ENCODE measurements at regions not wholly inside any gene's neighbourhood (a gene's known extent, or its start where the extent isn't known, plus 50 kb on each side); places are given as distances from the start of the nearest gene placed in this dataset.
"Not testable (repeated sequence)": the region's sequence is repeated elsewhere in the genome, so short reads cannot be mapped to it uniquely, and the experiment has no call there.

DNA sequence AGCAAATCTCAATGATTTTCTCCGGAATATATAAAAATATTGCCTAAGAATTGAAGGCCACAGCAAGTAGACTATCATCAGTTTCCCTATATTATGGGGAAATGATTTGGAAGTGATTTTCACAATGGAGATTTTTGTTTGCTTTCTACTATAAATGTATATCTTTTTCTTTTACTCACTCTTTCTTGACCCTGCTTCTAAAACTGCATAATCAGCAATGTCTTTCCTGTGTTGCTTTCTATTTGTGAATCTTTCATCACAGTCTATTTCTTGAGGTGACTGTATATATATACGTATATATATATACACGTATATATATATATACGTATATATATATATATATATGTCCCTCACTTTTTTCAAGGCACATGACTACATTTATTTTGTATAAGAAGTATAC is 622.6 kb downstream of the DTWD2 start:
- no peak for DNase-seq

DNA sequence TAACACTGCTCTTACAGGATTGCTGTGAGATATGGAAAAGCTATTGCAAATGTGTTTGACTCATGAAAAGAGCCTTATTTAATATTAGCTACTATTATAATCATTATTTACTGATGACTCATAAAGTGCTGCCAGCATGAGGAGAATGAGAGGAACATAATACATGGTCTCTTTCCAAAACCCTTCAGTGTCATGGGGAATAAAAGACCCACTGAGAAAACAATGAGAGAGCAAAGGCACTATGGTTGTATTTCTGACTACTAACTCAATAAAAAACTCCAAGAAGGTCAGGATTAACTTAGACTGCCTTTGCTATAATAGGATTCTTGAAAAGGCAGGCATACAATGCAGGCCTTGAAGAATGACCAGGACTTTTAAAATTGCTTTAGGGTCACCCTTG is 633.5 kb downstream of the DTWD2 start:
- no peak for DNase-seq

DNA sequence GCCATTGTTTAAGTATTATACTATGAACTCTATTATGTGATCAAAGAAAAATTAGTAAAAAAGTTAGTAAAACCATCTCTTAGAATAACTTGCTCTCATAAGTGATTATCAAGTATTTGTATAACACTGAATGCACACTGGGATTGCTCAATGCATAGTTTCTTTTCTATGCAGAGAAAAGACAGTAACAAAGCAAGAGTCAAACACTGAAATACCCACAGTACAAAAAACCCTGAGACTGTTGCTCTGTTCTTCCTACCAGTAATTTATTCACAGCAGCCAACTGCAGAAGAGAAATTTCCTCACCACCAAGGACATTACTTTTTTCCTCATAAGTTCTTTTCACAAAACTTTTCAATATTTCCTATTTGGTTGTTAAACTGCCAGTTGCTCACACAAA is 634.4 kb downstream of the DTWD2 start:
- no peak for DNase-seq

DNA sequence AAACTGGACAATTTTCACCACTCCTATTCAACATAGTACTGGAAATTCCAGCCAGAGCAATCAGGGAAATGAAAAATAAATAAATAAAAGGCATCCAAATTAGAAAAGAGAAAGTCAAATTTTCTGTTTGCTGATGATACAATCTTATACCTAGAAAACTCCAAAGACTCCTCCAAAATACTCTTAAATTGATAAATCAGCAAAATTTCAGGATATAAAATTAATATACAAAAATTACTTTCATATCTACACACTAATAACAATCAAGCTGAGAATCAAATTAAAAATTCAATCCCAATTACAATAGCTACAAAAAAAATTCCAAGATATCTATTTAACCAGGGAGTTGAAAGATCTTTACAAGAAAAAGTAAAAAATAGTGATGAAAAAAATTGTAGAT is 651.9 kb downstream of the DTWD2 start:
- DNase-seq: no peak

DNA sequence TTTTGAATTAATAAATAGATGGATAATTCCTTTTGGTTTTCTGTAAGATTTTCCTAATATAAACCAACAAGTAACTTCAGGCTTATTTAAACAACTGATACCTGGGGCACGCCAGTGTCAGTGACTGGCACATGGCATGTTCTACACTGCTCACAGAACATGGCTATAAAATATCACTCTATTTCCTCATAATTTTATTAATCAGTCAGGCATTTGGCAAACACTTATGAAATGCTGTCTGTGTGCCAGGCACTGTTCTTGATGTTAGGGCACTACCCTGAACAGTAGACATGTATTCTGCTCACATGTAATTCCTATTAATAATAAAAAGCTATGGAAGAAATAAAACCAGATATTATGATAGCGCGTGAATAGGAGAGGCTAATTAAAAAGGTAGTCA is 661.0 kb downstream of the DTWD2 start:
- DNase-seq: no peak

DNA sequence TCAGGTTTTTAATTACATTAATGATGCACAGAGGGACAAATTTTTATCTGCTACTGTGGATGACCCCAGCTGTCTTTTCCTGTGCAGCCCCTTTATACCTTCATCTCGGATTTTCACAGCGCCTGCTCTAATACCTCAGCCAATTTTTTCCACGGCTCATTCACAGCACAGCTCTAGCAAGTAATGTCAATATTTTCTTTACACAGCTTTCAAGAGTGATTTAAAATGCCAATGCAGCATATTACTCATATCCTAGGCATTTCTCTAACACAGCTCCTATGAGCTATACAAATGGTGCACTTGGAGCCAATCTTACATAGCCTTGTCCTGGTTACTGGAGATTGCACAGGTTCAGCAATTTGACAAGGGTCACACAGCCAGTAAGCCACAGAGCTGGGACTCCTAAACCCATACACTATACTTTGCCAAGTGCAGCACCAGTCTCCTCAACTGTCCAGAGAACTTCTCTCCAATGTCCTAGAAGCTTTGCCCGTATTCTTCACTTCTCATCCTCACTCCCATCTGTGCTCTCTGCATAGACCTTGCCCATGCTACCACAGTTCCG is 661.8 kb downstream of the DTWD2 start:
- DNase-seq: no peak

DNA sequence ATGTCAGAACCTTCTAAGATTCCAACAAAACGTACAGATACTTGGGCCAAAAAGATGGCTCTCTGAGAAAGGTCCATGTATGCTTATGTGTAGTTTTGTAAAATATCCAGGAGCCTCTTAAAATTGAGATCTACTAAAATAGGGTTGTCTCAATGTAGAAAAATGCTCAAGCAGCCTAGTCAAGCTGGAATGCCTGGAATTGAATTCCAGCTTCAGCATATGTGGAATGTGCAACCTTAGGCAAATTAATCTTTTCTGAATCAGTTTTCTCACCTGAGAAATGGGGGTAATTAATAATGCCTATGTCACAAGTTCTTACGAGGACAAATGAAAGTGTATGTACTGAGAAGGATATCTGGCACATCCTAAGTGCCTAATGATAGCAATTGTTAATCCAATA is 662.4 kb downstream of the DTWD2 start:
- DNase-seq: no peak

DNA sequence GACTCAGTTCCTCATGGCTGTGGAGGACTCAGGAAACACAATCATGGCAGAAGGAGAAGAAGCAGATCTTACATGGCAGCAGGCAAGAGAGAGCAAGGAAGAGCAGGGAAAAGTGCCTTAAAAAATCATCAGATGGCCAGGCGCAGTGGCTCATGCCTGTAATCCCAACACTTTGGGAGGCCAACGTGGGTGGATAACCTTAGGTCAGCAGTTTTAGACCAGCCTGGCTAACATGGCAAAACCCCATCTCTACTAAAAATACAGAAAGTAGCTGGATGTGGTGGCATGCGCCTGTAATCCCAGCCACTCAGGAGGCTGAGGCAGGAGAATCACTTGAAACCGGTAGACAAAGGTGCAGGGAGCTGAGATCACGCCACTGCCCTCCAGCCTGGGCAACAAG is 664.6 kb downstream of the DTWD2 start:
- DNase-seq: not testable (repeated sequence)

DNA sequence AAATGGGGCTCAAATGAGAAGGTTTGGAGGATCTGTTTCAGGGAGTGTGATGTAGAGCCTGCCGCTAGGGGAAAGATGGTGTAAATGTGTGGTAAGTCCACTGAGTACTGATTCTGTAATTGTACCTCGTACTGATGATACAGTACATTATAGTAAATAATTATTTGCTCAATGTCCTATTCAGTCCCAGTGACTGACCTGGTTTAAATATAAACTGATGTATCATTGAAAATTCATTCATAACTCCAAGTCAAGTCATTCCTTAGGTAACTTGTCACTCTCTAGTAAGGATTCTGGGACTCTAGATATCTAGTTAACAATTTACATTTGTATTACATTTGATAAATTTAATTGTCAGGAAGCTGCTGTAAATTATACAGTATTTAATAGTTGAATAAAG is 667.3 kb downstream of the DTWD2 start:
- no peak for DNase-seq

DNA sequence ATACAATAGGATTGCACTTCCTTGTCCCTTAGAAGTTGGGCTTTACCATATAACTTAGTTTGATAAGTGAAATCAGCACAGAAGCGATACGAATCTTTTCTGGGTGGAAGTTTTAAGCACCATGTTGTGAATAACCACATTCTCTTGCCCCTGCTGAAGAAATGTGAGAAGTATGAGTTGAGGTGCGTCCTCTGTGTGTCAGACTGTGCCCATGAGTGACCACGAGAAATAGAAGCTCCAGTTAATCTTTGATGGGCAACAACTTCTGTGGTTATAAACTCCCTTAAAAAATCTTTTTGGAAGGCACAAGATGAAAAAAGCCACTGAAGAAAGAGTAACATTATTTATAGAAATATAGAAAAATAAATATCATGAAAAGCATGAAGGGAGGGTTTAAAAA is 668.2 kb downstream of the DTWD2 start:
- DNase-seq: no peak

DNA sequence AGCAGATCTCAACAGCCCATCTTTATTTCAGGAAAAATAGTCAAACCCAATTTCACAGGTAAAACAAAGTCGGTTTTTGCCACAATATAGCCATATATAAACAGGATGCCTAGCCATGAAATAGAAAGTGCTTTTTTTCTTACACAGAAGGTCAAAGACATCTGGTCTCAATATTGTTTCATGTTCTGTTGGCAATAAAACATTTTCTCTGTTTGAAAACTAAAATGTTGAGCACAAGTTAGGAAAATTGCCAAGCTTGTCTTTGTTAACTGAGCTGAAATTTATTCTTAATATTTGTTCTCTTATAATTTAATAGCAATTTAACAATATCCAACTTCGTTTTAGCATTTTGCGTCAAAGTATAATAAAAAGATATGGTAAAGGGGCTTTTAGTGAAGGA is 673.4 kb downstream of the DTWD2 start:
- no peak for DNase-seq

DNA sequence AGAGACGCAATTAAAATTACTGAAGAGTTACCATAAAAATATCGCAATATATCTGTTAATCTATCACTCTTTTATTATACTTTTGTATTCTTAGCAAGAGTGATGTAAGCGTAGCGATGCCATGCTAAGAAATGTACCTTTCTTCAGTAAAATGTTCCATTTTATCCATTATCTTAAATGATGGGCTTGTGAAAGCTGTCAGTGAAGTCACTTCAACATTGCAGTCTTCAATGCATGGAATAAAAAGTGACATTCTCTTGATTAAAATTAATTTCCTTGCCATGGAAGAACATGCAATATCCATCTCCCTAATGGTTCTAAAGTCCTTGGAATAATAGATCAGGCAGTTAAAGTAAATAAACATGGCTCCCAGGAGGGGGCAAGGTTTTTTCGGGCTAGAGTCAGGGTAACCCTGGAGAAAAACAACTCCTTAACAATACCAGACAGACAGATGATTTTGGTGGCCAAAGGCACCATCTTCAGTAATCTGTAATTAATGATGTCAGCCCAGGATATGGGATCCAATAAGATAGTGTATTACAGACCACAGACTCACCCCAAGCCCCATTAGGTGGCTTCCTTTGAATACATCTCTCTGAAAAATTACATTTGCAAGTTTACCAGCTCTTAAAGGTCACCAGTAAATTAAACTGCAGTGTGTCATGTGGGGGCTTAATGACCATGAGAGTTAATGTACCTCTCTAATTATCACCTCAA is 677.1 kb downstream of the DTWD2 start:
- no peak for DNase-seq

DNA sequence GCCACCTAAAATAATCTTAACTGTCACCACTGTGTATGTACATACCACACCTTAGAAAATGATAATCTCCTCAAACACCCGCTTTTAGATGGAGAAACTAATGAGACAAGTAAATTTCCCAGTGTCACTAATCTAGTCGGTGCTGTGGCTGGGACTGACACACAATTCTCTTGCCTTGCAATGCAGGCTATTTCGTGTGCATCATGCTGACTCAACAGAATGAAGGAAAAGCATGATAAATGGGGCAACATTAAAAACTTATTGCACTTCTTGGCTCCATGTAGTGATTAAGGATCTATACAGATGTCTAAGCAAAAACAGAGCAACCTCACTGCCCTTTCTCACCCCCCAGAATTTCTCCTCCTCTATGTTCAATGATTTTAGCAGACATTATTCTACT is 677.9 kb downstream of the DTWD2 start:
- no peak for DNase-seq

DNA sequence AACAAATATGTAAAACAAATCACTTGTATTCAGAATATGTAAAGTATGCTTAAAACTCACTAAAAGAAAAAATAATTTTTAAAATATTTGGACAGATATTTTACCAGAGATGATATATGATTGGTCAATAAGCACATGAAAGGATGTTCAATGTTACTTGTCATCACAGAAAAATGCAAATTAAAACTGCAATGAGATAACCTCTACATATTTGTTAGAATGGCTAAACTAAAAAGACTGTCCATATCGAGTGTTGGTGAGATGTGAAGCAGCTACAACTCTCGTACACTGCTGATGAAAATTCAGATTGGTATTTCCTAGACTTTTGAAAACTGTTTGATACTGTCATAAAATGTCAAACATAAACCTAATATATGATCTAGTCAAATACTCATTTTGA is 685.1 kb downstream of the DTWD2 start:
- DNase-seq: no peak

DNA sequence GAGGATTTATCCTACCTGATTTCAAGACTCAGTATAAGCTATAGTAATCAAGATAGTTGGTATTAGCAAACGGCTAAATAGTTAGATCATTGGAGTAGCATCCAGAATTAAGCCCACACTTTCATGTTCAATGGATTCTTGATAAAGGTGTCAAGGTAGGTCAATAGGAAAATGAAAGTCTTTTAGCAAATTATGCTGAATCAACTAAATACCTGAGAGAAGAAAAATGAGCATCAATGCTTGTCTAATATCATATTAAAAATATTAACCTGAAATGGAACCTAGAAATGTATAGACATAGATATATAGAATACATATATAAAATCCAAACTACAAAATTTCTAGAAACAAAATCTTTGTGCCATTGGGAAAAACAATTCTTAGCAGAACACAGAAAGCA is 685.6 kb downstream of the DTWD2 start:
- DNase-seq: no peak

DNA sequence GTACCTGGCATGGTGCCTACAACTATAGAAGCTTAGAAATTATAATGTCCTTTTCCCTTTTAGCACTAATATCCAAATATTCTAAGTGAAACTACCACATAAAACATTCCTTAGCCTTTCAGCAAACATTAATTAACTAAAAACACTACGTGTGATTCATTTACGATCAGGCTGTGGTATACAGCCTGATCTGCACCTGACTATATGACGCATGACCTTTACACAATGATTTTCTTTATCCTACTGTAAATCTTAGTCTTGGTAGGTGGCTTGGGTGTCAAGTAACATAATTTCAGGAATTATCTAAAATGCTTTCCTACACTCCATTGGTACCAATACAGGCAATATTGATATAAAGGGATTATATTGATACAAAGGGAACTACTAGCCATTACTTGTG is 686.7 kb downstream of the DTWD2 start:
- DNase-seq: no peak

DNA sequence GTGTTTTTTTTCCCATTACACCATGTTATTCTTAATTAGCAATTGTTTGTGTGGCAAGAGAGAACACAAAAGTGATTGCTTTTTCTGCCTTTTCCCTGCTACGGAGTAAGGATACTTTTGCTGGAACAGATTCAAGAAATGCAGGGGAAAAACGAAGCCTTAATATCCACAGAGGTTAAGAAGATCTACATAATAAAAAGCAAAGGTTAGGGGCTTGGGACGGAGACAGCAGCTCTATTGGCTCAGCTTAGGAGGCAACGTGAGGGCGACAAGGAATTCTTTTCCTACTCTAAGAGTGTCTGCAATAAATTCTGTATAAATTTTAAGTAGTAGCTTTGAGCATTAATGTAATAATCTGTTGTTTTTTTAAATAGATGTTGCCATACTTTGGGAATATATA is 693.3 kb downstream of the DTWD2 start:
- DNase-seq: no peak

DNA sequence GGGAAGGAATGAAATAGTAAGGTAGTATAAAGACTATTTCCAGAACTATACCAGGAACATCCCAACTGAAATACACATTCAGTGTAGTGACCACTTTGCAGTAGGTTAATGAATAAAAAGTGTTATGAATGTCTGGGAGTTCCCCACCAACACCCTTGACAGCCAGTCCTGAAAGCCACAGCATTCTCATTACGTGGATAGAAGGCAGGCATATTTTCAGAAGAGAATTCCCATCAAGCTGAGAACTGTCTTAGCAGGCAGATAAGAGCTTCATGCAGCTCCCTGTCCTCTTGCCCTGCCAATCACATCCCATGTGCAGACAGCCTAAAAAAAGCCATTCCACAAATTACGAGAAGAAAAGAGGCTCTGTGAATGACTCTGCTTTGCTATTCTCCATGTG is 695.0 kb downstream of the DTWD2 start:
- DNase-seq: no peak

DNA sequence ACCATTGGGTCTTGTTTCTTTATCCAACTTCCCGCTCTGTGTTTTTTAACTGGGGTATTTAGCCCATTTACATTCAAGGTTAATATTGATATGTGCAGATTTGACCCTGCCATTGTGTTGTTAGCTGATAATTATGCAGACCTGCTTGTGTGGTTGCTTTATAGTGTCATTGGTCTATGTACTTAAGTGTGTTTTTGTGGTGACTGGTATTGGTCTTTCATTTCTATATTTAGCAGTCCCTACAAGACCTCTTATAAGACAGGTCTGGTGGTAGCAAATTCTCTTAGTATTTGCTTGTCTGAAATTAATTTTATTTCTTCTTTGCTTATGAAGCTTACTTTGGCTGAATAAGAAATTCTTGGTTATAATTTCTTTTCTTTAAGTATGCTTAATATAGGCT is 698.1 kb downstream of the DTWD2 start:
- no peak for DNase-seq

DNA sequence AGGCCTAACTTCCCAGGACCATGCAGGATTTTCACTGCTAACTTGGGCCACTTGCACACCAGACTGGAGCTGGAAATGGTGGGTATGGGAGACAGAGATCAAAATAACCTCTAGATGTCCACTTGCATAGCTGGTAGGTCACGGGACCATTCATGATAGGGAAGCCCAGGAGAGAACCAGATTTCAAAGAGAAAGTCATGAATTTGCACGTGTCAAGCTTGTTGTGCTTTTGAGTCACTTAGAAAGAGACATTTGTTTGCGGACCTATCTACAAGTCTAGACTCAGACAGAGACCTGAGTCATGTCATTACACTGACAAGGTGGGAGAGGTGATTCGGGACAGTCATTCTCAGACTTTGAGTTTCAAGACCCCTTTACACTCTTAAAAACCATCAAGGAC is 704.1 kb downstream of the DTWD2 start:
- not testable (repeated sequence) for DNase-seq

DNA sequence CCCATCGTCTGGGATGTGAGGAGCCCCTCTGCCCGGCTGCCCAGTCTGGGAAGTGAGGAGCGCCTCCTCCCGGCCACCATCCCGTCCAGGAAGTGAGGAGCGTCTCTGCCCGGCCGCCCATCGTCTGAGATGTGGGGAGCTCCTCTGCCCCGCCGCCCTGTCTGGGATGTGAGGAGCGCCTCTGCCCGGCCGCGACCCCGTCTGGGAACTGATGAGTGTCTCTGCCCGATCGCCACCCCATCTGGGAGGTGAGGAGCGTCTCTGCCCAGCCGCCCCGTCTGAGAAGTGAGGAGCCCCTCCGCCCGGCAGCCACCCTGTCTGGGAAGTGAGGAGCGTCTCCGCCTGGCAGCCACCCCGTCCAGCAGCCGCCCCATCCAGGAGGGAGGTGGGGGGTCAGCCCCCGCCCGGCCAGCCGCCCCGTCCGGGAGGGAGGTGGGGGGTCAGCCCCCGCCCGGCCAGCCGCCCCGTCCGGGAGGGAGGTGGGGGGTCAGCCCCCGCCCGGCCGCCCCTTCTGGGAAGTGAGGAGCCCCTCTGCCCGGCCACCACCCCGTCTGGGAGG is 705.8 kb downstream of the DTWD2 start:
- DNase-seq: not testable (repeated sequence)

DNA sequence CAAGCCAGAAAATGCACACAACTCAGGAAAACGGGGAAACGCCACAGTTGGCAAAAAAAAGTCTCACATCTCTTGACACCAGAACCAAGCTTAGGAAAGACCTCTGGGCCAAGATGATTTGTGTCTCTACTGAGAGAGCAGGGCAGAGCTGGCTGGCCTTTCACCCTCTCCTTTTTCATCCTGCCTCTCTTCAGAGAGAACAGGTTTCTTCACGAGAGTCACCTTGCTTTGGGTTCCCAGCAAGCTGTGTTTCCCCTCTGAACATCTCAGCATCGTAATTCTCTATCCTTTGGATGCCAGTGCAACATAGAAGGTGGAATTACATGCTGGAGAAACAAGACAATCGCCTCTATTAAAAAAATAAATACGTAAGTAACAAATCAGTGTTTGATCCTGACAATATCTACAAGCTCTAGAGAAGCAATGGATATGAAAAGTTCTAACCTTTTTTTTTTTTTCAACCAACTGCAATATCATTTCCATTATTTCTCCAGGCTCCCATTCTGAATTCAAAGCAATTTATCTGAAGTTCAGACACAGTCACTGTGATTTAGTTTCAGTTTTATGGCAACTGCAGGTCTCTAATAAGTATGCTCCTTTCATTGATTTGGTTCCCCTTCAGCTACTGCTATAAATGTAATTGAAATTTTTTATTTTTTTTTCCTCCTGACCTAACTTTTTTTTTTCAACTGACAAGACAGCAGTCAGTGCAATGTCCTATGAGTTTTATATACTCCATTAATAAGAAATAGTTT is 708.6 kb downstream of the DTWD2 start:
- DNase-seq: no peak

DNA sequence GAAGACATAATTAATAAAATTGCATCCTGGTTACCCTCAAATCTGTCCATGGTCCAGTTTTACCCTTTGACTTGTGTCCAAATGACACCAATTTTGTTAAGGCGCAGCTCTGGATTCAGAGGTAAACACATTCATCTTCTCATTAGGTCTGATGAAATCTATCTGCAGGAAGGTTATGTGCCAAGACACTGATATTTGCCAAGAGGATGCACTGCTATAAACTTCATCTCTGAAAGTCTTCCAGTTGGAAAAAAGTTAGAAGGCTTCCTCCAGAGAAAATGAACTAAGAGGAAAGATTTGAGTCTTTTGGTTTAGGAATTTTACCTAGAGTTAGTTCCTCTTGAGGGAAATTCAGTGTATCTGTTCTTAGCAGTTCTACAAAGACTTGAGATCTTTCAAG is 717.8 kb downstream of the DTWD2 start:
- DNase-seq: no peak

DNA sequence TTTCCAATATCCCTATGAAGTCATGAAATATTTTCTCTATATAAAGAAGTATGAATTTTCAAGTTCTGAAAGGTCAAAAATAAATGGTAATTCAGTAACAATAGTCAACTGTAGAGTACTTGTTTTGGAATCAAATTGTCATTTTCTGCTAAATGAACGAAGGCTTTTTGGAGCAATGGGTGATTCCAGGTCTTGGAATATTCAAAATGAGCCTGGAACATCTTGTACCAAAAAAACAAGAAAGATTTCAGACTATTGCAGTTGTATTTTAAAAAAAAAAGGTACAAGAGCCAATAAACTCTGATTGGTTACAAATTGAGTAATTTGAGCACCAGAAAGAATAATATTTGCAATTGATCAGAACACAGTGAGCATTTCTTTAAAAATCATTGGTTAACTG is 730.1 kb downstream of the DTWD2 start:
- no peak for DNase-seq

All from CD4-positive, alpha-beta T cell treated with Interferon alpha-2 for 1 hour (primary cell).